A549 (cell line): ENCODE measurements at regions not wholly inside any gene's neighbourhood (a gene's known extent, or its start where the extent isn't known, plus 50 kb on each side); places are given as distances from the start of the nearest gene placed in this dataset.

Experiments used
- ATAC-seq, 2 experiments: fragments of 200-7000 bp in 1 of 2; fragments of >200 bp in 1 of 2; cut with Nextera tagmentation in 1 of 2; cut with Tn5 transposase in 1 of 2; 3 replicates each; pipeline versions ENCODE4 v1.8.0 to v1.9.1; 2018 to 2020; ENCODE audit warnings: mild to moderate bottlenecking in 1 of 2, moderate library complexity in 1 of 2
- CTCF ChIA-PET: fragments of 300-600 bp; sonication (Branson Sonifier 250); formaldehyde crosslinking; extraction: SDS; loops from one replicate; lab custom pipeline; 2021; ENCODE audit warnings: antibody characterized with exemption, inconsistent platforms; lab: Yijun Ruan, JAX
- POLR2A ChIA-PET: fragments of 350-600 bp; formaldehyde crosslinking; extraction: SDS; loops from one replicate; lab custom pipeline; 2021; ENCODE audit warnings: antibody characterized with exemption, inconsistent platforms; lab: Yijun Ruan, JAX
- DNase-seq, 2 experiments: peaks; one replicate each; pipeline versions ENCODE4 v3.0.0 to v3.0.0-alpha.2; 2011 to 2016; ENCODE audit warnings: low read depth in 1 of 2, low spot score in 1 of 2
- FAIRE-seq: peaks from 2 replicates; lab custom pipeline; 2011; peaks lifted over from hg19 to GRCh38; lab: Jason Lieb, UNC
- H3K27ac ChIP-seq, 2 experiments: fragments of >200 bp; sonication (Bioruptor Twin); formaldehyde crosslinking; 3 replicates each; pipeline ENCODE4 v1.5.1; 2016 to 2017
- H3K4me1 ChIP-seq: fragments of >200 bp; sonication (Bioruptor Twin); formaldehyde crosslinking; 3 replicates; pipeline ENCODE4 v1.6.1; 2016
- H3K4me2 ChIP-seq: fragments of >200 bp; sonication (Bioruptor Twin); formaldehyde crosslinking; 3 replicates; pipeline ENCODE4 v1.6.1; 2016
- H3K4me3 ChIP-seq: fragments of >200 bp; sonication (Bioruptor Twin); formaldehyde crosslinking; 3 replicates; pipeline ENCODE4 v1.5.1; 2016
- H3K9me3 ChIP-seq: fragments of >200 bp; sonication (Bioruptor Twin); formaldehyde crosslinking; 3 replicates; pipeline ENCODE4 v1.6.1; 2016
- BHLHE40 ChIP-seq: IDR thresholded peaks from 2 replicates; pipeline ENCODE4 v1.6.1; 2012; ENCODE audit warnings: low read depth, low read length, inconsistent platforms
- CBX8 ChIP-seq: fragments of 200-600 bp; sonication (generic); IDR thresholded peaks from 2 replicates; pipeline ENCODE4 v1.6.1; 2016
- EP300 ChIP-seq, 2 experiments: fragments of >200 bp; sonication (Bioruptor Twin); formaldehyde crosslinking; IDR thresholded peaks; 2 replicates in 1 of 2; 3 replicates in 1 of 2; pipeline ENCODE4 v1.6.1; 2016 to 2017
- FOSL2 ChIP-seq, 2 experiments: fragments of 450-650 bp in 1 of 2; fragments of >200 bp in 1 of 2; sonication (Bioruptor Twin) in 1 of 2; formaldehyde crosslinking; IDR thresholded peaks; 2 replicates each; pipeline versions ENCODE4 v1.5.0 to v1.6.1; 2016 to 2020; ENCODE audit warnings: mild to moderate bottlenecking in 1 of 2, moderate library complexity in 1 of 2
- FOXS1 ChIP-seq: fragments of 250-450 bp; sonication (Bioruptor Pico); IDR thresholded peaks from 2 replicates; pipeline ENCODE4 v1.5.0; 2020; ENCODE audit warnings: mild to moderate bottlenecking, moderate library complexity
- JUN ChIP-seq, 2 experiments: fragments of >200 bp; sonication (Bioruptor Twin); formaldehyde crosslinking; IDR thresholded peaks; 2 replicates in 1 of 2; 3 replicates in 1 of 2; pipeline ENCODE4 v1.6.1; 2016 to 2017
- KDM1A ChIP-seq: fragments of 200-600 bp; sonication (generic); IDR thresholded peaks from 2 replicates; pipeline ENCODE4 v1.6.1; 2016; ENCODE audit warnings: low read depth, mild to moderate bottlenecking
- MAFK ChIP-seq: fragments of 450-650 bp; IDR thresholded peaks from 2 replicates; pipeline ENCODE4 v1.6.1; 2014; ENCODE audit not compliant: partially characterized antibody
- MAZ ChIP-seq: fragments of 150-350 bp; IDR thresholded peaks from 2 replicates; pipeline ENCODE4 v1.6.1; 2014; ENCODE audit warnings: antibody characterized with exemption, low read depth, low read length, borderline replicate concordance
- RAD21 ChIP-seq, 2 experiments: fragments of >200 bp in 1 of 2; sonication (Bioruptor Twin) in 1 of 2; formaldehyde crosslinking in 1 of 2; IDR thresholded peaks in 1 of 2; conservative IDR thresholded peaks in 1 of 2; 2 replicates in 1 of 2; 3 replicates in 1 of 2; pipeline ENCODE4 v1.6.1; 2012 to 2018; ENCODE audit warnings: inconsistent platforms in 1 of 2
- RNF2 ChIP-seq: fragments of 200-600 bp; sonication (generic); IDR thresholded peaks from 2 replicates; pipeline ENCODE4 v1.6.1; 2016; ENCODE audit warnings: low read depth, mild to moderate bottlenecking, antibody characterized with exemption, moderate library complexity, borderline replicate concordance
- SREBF2 ChIP-seq: fragments of 450-650 bp; IDR thresholded peaks from 2 replicates; pipeline ENCODE4 v1.6.1; 2014; ENCODE audit warnings: mild to moderate bottlenecking, moderate library complexity
- TP53 ChIP-seq: fragments of 250-450 bp; sonication (Bioruptor Pico); IDR thresholded peaks from 2 replicates; pipeline ENCODE4 v1.5.0; 2021; ENCODE audit warnings: mild to moderate bottlenecking, moderate library complexity
- WGBS: methylation state at CpG from one replicate; pipeline ENCODE4 v1.1.6; 2017; ENCODE audit errors: missing lambda C conversion rate; 5-methylcytosine and 5-hydroxymethylcytosine counted together
- TF ChIP-seq, protein P1 (sequence below): IDR thresholded peaks from 2 replicates; pipeline ENCODE4 v1.6.1; 2012; ENCODE audit warnings: low read depth, borderline replicate concordance

DNA sequence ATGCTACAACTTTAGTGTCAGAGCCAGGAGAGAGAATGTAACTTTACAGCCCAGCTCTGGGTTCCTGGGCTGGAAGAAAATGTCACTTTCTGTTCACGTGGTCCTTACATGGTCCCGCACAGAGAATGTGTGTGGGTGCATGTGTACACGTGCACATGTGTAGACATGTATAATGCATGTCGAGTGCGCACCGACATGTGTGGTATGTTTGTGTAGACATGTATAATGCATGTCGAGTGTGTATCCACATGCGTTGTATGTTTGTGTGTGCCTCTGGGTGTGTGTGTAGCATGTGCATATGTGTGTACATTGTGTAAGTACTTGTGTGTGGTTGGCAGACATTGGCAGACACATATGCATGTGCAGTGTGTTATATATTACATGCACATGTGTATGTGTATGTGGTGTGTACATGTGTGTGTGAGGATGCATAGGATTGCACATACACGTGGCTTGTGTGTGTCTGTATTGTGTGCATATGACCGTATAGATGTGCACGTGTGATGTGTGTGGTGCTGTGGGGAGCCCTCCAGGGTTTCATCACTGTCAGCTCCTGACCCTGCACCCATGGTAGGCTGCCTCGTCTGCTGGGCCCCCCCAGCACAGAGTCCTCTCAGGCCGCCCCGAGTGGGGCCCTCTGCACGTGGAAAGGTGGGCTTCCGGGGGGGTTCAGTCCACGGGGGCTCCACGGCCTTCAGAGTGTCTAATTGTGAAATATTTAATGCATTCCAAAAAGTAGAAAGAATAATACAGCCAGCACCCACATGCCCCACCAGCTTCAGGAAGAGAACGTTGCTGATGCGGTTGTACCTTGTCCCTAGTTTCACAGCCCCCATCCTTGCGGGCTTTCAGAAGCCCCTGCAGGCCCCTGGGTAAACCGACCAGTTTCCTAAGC is 214.2 kb upstream of the GSE1 start:
- no peak for FAIRE-seq

DNA sequence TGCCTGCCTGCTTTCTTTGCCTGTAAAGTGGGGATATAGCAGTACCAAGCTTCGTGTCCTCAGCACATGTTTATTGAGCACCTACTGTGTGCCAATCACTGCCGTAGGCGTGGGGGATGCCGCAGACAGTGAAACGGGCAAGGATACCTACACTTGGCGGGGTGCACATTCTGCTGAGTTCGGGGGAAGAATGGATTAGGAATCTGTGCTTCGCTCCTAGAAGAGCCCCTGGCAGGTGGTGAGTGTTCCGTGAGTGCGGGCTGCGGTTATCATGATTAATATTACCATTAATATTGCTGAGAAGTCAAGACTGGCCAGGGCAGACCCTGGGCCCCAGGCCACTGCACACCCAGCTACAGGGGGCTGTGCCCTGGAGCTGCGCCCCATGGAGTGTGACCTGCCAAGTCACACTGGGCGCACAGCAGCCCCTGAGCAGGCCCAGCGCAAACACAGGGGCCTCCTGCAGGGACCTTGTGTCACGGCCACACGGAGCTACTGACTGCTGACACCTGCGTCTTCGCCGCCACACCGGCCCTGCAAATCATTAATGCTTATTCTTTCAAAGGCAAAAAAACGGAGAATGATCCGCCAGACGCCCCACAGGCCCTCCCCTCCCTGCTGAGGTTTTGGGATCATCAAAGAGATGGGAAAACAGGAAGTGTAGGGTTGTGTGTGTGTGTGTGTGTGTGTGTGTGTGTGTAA is 213.4 kb upstream of the GSE1 start:
- no peak overlapping the region for H3K4me2 ChIP-seq
- H3K4me1 ChIP-seq, result peaks cover 30% of the 10 kb centered on the region
- POLR2A ChIA-PET, result no interaction called here
- 82% methylated on average over 23 of the region's 23 CpGs for WGBS
- DNase-seq (no peak), ATAC-seq (no peak), FAIRE-seq (no peak)
- TF ChIP-seq CBX8 (no peak), FOXS1 (no peak), RNF2 (no peak), KDM1A (no peak), EP300 (IDR thresholded peaks at IDR 0.05) (no peak)
- H3K27ac ChIP-seq, result no peak overlapping the region
- no peak overlapping the region for H3K4me3 ChIP-seq
- no peaks in the 10 kb centered on the region; the same call in 2 of the 3 replicates for H3K9me3 ChIP-seq
- CTCF ChIA-PET, result interaction anchor here (1.1 to 1.8 kb wide), 4 partner anchors 9 to 211 kb away, joined by 4 to 7 read pairs (median 6); no protein-coding TSS in a partner anchor

More for the DNA sequence above, 214.2 kb upstream of the GSE1 start:
- H3K4me1 ChIP-seq, result peaks cover 38% of the 10 kb centered on the region
- no peak overlapping the region for H3K27ac ChIP-seq
- CTCF ChIA-PET, result interaction anchor here (1.1 to 10.8 kb wide), 10 partner anchors 8 to 284 kb away, joined by 3 to 113 read pairs (median 5); no protein-coding TSS in a partner anchor
- TF ChIP-seq FOSL2 (IDR thresholded peaks at IDR 0.05), result no peak
- no peak for TF ChIP-seq FOSL2 (CRISPR knock-in tag; IDR thresholded peaks at IDR 0.05)
- no peak for TF ChIP-seq JUN (IDR thresholded peaks at IDR 0.05)
- no peak for TF ChIP-seq TP53 (CRISPR knock-in tag)
- TF ChIP-seq MAFK, result no peak
- DNase-seq, result no peak
- no peak overlapping the region for H3K4me2 ChIP-seq
- 77% methylated on average over 20 of the region's 22 CpGs for WGBS
- no peak for ATAC-seq
- POLR2A ChIA-PET, result no interaction called here
- no peaks in the 10 kb centered on the region; the same call in 2 of the 3 replicates for H3K9me3 ChIP-seq
- H3K4me3 ChIP-seq, result no peak overlapping the region

DNA sequence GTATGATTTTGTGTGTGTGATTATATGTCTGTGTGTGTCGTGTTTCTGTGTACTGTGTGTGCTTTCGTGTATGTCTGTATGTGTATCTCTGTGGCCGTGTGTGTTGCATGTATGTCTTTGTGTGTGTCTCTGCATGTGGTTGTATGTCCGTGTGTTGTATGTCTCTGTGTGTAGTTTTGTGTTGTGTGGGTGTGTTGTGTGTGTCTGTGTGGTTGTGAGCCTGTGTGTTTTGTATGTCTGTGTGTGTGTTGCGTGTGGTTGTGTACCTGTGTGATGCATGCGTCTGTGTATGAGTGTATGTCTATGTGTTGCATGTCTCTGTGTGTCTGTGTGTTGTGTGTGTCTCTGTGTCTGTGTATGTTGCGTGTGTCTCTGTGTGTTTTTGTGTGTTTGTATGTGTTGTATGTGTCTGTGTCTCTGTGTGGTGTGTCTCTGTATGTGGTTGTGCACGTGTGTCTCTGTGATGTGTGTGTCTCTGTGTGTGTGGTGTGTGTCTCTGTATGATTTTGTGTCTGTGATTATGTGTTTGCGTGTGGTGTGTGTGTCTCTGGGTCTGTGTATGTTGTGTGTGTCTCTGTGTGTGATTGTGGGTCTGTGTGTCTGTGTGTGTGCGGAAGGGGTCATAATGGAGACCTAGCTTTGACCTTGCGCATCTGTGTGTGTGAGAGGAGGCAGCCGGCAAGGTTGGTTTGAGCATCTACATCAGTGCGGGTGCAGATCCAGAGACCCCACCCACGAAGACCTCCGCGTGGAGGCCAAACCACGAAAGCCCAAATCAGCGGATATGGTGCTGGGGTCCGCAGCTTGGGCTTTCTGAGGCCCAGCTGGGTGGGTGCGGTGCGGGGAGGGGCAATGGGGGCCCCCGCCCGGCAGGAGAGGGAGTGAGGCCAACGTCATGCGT is 212.6 kb upstream of the GSE1 start:
- no peak overlapping the region for H3K27ac ChIP-seq
- no peaks in the 10 kb centered on the region; the same call in 2 of the 3 replicates for H3K9me3 ChIP-seq
- POLR2A ChIA-PET, result no interaction called here
- TF ChIP-seq FOSL2 (IDR thresholded peaks at IDR 0.05), result no peak
- no peak for TF ChIP-seq FOSL2 (CRISPR knock-in tag; IDR thresholded peaks at IDR 0.05)
- no peak for TF ChIP-seq KDM1A
- TF ChIP-seq BHLHE40, result no peak
- TF ChIP-seq SREBF2, result no peak
- TF ChIP-seq RAD21 (conservative IDR thresholded peaks at IDR 0.05 in 1 of 2, IDR thresholded peaks at IDR 0.05 in 1 of 2), result no peak
- TF ChIP-seq, protein P1, sequence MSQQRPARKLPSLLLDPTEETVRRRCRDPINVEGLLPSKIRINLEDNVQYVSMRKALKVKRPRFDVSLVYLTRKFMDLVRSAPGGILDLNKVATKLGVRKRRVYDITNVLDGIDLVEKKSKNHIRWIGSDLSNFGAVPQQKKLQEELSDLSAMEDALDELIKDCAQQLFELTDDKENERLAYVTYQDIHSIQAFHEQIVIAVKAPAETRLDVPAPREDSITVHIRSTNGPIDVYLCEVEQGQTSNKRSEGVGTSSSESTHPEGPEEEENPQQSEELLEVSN, result no peak
- no peak for TF ChIP-seq MAZ
- TF ChIP-seq, all 56 proteins: peak for 0
- no peak overlapping the region for H3K4me3 ChIP-seq
- DNase-seq (no peak), FAIRE-seq (no peak), ATAC-seq (no peak)
- CTCF ChIA-PET, result interaction anchor here (0.9 to 3.4 kb wide), 5 partner anchors 8 to 210 kb away, joined by 3 to 20 read pairs (median 7); no protein-coding TSS in a partner anchor
- H3K4me1 ChIP-seq, result peaks cover 22% of the 10 kb centered on the region
- H3K4me2 ChIP-seq, result no peak overlapping the region
- WGBS, result 87% methylated on average over 25 of the region's 25 CpGs
